GM23248 (cell line): ENCODE measurements at regions not wholly inside any gene's neighbourhood (a gene's known extent, or its start where the extent isn't known, plus 50 kb on each side); places are given as distances from the start of the nearest gene placed in this dataset.
"Not testable (repeated sequence)": the region's sequence is repeated elsewhere in the genome, so short reads cannot be mapped to it uniquely, and the experiment has no call there.

Experiments used
- EZH2 ChIP-seq: fragments of 200-600 bp; sonication (generic); IDR thresholded peaks from 2 replicates; pipeline ENCODE4 v1.6.1; 2018; ENCODE audit warnings: antibody characterized with exemption, mild to moderate bottlenecking; ENCODE audit not compliant: insufficient read depth, poor library complexity, severe bottlenecking
- EZH2phosphoT487 ChIP-seq: fragments of 200-600 bp; sonication (generic); IDR thresholded peaks from 2 replicates; pipeline ENCODE4 v1.6.1; 2018; ENCODE audit warnings: antibody characterized with exemption, moderate library complexity, mild to moderate bottlenecking, low read depth; ENCODE audit not compliant: insufficient read depth

DNA sequence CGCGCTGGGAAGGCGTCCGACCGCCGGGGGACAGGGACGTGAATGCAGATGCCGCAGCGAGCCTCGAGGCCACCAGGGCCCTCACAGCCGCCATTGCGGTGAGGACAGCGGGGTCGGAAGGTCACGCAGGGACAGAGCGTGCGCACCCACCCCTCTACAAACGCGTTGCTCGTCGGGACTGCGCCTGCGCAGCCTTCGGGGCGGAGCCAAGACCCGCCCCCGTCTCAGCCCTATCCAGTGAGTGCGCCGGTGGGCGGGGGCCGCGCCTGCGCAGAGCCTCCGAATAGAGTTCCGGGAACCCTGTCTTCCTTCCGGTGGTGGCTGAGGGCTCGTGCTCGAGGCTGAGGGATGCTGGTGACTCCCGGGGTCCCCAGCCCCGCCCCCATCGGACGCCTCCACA is 5393.1 kb upstream of the TPTE start:
- not testable (repeated sequence) for TF ChIP-seq EZH2phosphoT487, EZH2
